PC-9 (cell line): ENCODE measurements at regions not wholly inside any gene's neighbourhood (a gene's known extent, or its start where the extent isn't known, plus 50 kb on each side); places are given as distances from the start of the nearest gene placed in this dataset.

ENCODE experiments used
- BruUV-seq: library from RNA; stranded (reverse); fragments of 400-500 nt; replicated peaks from 2 replicates; lab custom pipeline; 2021; lab: Mats Ljungman, UMichigan
- CTCF ChIA-PET: fragments of 300-600 bp; sonication (Branson Sonifier 250); formaldehyde crosslinking; loops from one replicate; lab custom pipeline; 2022; ENCODE audit warnings: antibody characterized with exemption; lab: Charles Lee
- POLR2A ChIA-PET: fragments of 300-600 bp; sonication (Branson Sonifier 250); formaldehyde crosslinking; loops from one replicate; lab custom pipeline; 2022; ENCODE audit warnings: antibody characterized with exemption; ENCODE audit not compliant: unreplicated experiment; lab: Charles Lee
- DNase-seq, 2 experiments: peaks; one replicate each; pipeline versions ENCODE4 v3.0.0 to v3.0.0-alpha.2; 2015 to 2022; ENCODE audit warnings: mixed read lengths in 1 of 2
- H2AFZ ChIP-seq: fragments of 200-600 bp; sonication (generic); 2 replicates; pipeline ENCODE4 v1.8.1; 2017; ENCODE audit warnings: antibody characterized with exemption
- H3F3A ChIP-seq: fragments of 200-600 bp; sonication (generic); 2 replicates; pipeline ENCODE4 v1.8.1; 2017; ENCODE audit warnings: antibody characterized with exemption, mild to moderate bottlenecking, low read depth; ENCODE audit not compliant: insufficient read depth
- H3K27ac ChIP-seq: fragments of 200-600 bp; sonication (generic); 2 replicates; pipeline ENCODE4 v1.6.1; 2016; ENCODE audit warnings: mixed run types
- H3K27me3 ChIP-seq: fragments of 200-600 bp; sonication (generic); 2 replicates; pipeline ENCODE4 v1.6.1; 2016; ENCODE audit warnings: low read depth, mixed run types; ENCODE audit not compliant: insufficient read depth
- H3K36me3 ChIP-seq: fragments of 200-600 bp; sonication (generic); 2 replicates; pipeline ENCODE4 v1.6.1; 2016; ENCODE audit warnings: low read depth, mixed run types
- H3K4me1 ChIP-seq: fragments of 200-600 bp; sonication (generic); replicated peaks from 2 replicates; pipeline ENCODE4 v1.6.1; 2016; ENCODE audit warnings: mixed run types; ENCODE audit not compliant: insufficient read depth
- H3K4me2 ChIP-seq: fragments of 200-600 bp; sonication (generic); 2 replicates; pipeline ENCODE4 v1.6.1; 2017; ENCODE audit warnings: mixed run types
- H3K4me3 ChIP-seq: fragments of 200-600 bp; sonication (generic); 2 replicates; pipeline ENCODE4 v1.6.1; 2016; ENCODE audit warnings: mixed run types
- H3K79me2 ChIP-seq: fragments of 200-600 bp; sonication (generic); 2 replicates; pipeline ENCODE4 v1.6.1; 2017; ENCODE audit warnings: low read depth, mixed run types
- H3K9me2 ChIP-seq: fragments of 200-600 bp; sonication (generic); 2 replicates; pipeline ENCODE4 v1.8.1; 2017; ENCODE audit warnings: mild to moderate bottlenecking; ENCODE audit not compliant: insufficient read depth
- H3K9me3 ChIP-seq: fragments of 200-600 bp; sonication (generic); 2 replicates; pipeline ENCODE4 v1.8.1; 2016; ENCODE audit warnings: low read depth; ENCODE audit not compliant: insufficient read depth
- H4K20me1 ChIP-seq: fragments of 200-600 bp; sonication (generic); 2 replicates; pipeline ENCODE4 v1.8.1; 2017; ENCODE audit not compliant: insufficient read depth
- CTCF ChIP-seq: fragments of 200-600 bp; sonication (generic); conservative IDR thresholded peaks from 2 replicates; pipeline ENCODE4 v1.6.1; 2017; ENCODE audit warnings: mixed run types, antibody characterized with exemption, mild to moderate bottlenecking, moderate library complexity
- EZH2 ChIP-seq: fragments of 200-600 bp; sonication (generic); IDR thresholded peaks from 2 replicates; pipeline ENCODE4 v1.8.0; 2017; ENCODE audit warnings: antibody characterized with exemption, low read depth
- intact Hi-C: fragments of 100-400 bp; cut with micrococcal nuclease; formaldehyde crosslinking; loops from one replicate; pipeline ENCODE4 v1.10.0; 2022; ENCODE audit not compliant: unreplicated experiment

GRCh38 chr11:19646921-19647320, 65.7 kb upstream of the NAV2 start:
- CTCF ChIA-PET: interaction anchor here (1.1 kb wide), 1 partner anchor 95 kb away, joined by 5 read pairs; no protein-coding TSS in a partner anchor
- Histone ChIP-seq H3K36me3 (no peaks in the 10 kb centered on the region), H3K27me3 (no peaks in the 10 kb centered on the region), H3K9me2 (no peaks in the 10 kb centered on the region), H3K4me3 (no peak overlapping the region), H3K4me2 (no peak overlapping the region), H2AFZ (no peak overlapping the region), H3F3A (peaks cover 6% of the 10 kb centered on the region; the same call in 1 of the 2 replicates), H3K9me3 (no peaks in the 10 kb centered on the region), H3K27ac (no peak overlapping the region), H4K20me1 (no peaks in the 10 kb centered on the region), H3K4me1 (peaks cover 8% of the 10 kb centered on the region), H3K79me2 (no peaks in the 10 kb centered on the region)
- intact Hi-C loops: loop anchor here (5.0 kb wide), 1 partner anchor 35 kb away; no protein-coding TSS in a partner anchor
- TF ChIP-seq CTCF (no peak), EZH2 (no peak)
- peak; percentile 49 to 66 for DNase-seq
- POLR2A ChIA-PET: no interaction called here
- BruUV-seq: no TSS peak

- no peaks in the 10 kb centered on the region for H3K36me3 ChIP-seq
- H3K4me2 ChIP-seq: no peak overlapping the region
- H3K79me2 ChIP-seq: no peaks in the 10 kb centered on the region
- intact Hi-C loops: loop anchor here (5.0 kb wide), 1 partner anchor 36 kb away; no protein-coding TSS in a partner anchor
- TF ChIP-seq EZH2 (no peak), CTCF (no peak)
- H3F3A ChIP-seq: peaks cover 6% of the 10 kb centered on the region; the same call in 1 of the 2 replicates
- peaks cover 11% of the 10 kb centered on the region for H3K4me1 ChIP-seq
- no peaks in the 10 kb centered on the region for H3K9me2 ChIP-seq
- BruUV-seq: no TSS peak
- H2AFZ ChIP-seq: no peak overlapping the region
- ChIA-PET CTCF (interaction anchor here (1.1 kb wide), 1 partner anchor 96 kb away, joined by 5 read pairs; no protein-coding TSS in a partner anchor), POLR2A (no interaction called here)
- no peaks in the 10 kb centered on the region for H3K9me3 ChIP-seq
- H3K4me3 ChIP-seq: no peak overlapping the region
- no peaks in the 10 kb centered on the region for H3K27me3 ChIP-seq
- DNase-seq: peak in 1 of 2 experiments; percentile 12
- H4K20me1 ChIP-seq: no peaks in the 10 kb centered on the region
- no peak overlapping the region for H3K27ac ChIP-seq
Observed at GRCh38 chr11:19646308-19646707, 66.3 kb upstream of the NAV2 start.

GRCh38 chr11:19644316-19644715, 68.3 kb upstream of the NAV2 start:
- ChIA-PET POLR2A (no interaction called here), CTCF (no interaction called here)
- Histone ChIP-seq H3K27me3 (no peaks in the 10 kb centered on the region), H3K79me2 (no peaks in the 10 kb centered on the region), H3F3A (peaks cover 6% of the 10 kb centered on the region; the same call in 1 of the 2 replicates), H2AFZ (no peak overlapping the region), H3K9me3 (no peaks in the 10 kb centered on the region), H3K4me3 (no peak overlapping the region), H3K4me1 (peaks cover 11% of the 10 kb centered on the region), H3K36me3 (no peaks in the 10 kb centered on the region), H3K9me2 (no peaks in the 10 kb centered on the region), H4K20me1 (no peaks in the 10 kb centered on the region), H3K4me2 (no peak overlapping the region), H3K27ac (no peak overlapping the region)
- TF ChIP-seq EZH2 (no peak), CTCF (no peak)
- no TSS peak for BruUV-seq
- intact Hi-C loops: no loop called here
- DNase-seq: no peak
